Prostate gland (tissue), 2 donors: ENCODE measurements at regions not wholly inside any gene's neighbourhood (a gene's known extent, or its start where the extent isn't known, plus 50 kb on each side); places are given as distances from the start of the nearest gene placed in this dataset.

Source experiments
- POLR2A ChIP-seq: fragments of 450-650 bp; IDR thresholded peaks from one replicate; pipeline ENCODE4 v1.6.1; 2016; ENCODE audit warnings: antibody characterized with exemption, mild to moderate bottlenecking
- TF ChIP-seq, protein P1 (sequence below), 4 experiments: fragments of 200-600 bp in 2 of 4; fragments of 450-650 bp in 2 of 4; sonication (generic) in 2 of 4; IDR thresholded peaks; 1 replicate in 3 of 4; 2 replicates in 1 of 4; pipeline ENCODE4 v1.5.1; 2016 to 2019; ENCODE audit warnings: antibody characterized with exemption in 4 of 4, mild to moderate bottlenecking in 2 of 4, moderate library complexity in 2 of 4

DNA sequence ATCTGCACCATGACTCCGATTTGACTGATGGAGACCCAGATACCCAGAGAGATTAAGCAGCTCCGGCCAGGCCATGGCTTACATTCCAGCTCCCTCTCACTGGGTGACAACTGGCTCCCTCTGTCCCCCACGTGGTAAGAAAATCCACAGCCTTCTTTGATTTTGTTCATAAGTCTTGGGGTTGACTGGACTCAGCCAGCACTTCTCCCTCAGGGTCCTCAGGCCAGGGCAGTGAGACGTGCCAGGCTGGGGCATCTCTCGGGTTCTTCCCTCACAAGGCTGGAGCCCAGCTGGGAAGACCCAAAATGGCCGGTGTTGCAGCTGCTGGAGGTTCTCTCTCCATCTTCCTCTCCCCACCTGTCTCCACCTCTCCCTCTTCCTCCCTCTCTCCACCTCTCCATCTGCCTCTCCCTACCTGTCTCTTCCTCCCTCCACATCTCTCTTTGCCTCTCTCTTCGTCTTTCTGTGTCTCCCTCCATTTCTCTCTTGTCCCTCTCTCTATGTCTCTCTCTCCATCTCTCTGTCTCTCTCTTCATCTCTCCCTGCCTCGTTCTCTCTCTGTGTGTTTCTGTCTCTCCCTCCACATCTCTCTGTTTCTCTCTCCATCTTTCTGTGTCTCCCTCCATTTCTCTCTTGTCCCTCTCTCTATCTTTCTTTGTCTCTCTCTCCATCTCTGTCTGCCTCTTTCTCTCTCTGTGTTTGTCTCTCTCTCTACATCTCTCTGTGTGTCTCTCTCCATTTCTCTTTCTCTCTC lies 105.3 kb downstream of the FOXL1 start:
- no peak for TF ChIP-seq POLR2A
- TF ChIP-seq, protein P1, sequence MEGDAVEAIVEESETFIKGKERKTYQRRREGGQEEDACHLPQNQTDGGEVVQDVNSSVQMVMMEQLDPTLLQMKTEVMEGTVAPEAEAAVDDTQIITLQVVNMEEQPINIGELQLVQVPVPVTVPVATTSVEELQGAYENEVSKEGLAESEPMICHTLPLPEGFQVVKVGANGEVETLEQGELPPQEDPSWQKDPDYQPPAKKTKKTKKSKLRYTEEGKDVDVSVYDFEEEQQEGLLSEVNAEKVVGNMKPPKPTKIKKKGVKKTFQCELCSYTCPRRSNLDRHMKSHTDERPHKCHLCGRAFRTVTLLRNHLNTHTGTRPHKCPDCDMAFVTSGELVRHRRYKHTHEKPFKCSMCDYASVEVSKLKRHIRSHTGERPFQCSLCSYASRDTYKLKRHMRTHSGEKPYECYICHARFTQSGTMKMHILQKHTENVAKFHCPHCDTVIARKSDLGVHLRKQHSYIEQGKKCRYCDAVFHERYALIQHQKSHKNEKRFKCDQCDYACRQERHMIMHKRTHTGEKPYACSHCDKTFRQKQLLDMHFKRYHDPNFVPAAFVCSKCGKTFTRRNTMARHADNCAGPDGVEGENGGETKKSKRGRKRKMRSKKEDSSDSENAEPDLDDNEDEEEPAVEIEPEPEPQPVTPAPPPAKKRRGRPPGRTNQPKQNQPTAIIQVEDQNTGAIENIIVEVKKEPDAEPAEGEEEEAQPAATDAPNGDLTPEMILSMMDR (IDR thresholded peaks at IDR 0.05): no peak
